B cell (primary cell): ENCODE measurements at regions not wholly inside any gene's neighbourhood (a gene's known extent, or its start where the extent isn't known, plus 50 kb on each side); places are given as distances from the start of the nearest gene placed in this dataset.

ENCODE experiments used
- CTCF ChIP-seq: fragments of 200-600 bp; IDR thresholded peaks from one replicate; pipeline ENCODE4 v1.8.0; 2022; ENCODE audit warnings: antibody characterized with exemption, mild to moderate bottlenecking
- EZH2 ChIP-seq: IDR thresholded peaks from 2 replicates; pipeline ENCODE4 v1.6.1; 2012; ENCODE audit warnings: borderline replicate concordance, low read depth, mild to moderate bottlenecking, moderate library complexity, low read length; ENCODE audit not compliant: insufficient read depth, poor library complexity, severe bottlenecking

GRCh38 chr12:13606290-13606689 lies 375.1 kb downstream of the GRIN2B start:
- TF ChIP-seq EZH2 (no peak), CTCF (no peak)
